Loucy (cell line): ENCODE measurements at regions not wholly inside any gene's neighbourhood (a gene's known extent, or its start where the extent isn't known, plus 50 kb on each side); places are given as distances from the start of the nearest gene placed in this dataset.

ENCODE experiments used
- H2AFZ ChIP-seq: fragments of 200-600 bp; sonication (generic); 2 replicates; pipeline ENCODE4 v1.6.0; 2016; ENCODE audit warnings: antibody characterized with exemption, mild to moderate bottlenecking, low read length, moderate library complexity
- H3F3A ChIP-seq: fragments of 200-600 bp; 2 replicates; pipeline ENCODE4 v1.6.0; 2016; ENCODE audit warnings: antibody characterized with exemption, low read depth, mild to moderate bottlenecking
- H3K27me3 ChIP-seq: fragments of 200-600 bp; sonication (generic); 2 replicates; pipeline ENCODE4 v1.6.1; 2014; ENCODE audit warnings: low read length, mild to moderate bottlenecking; ENCODE audit not compliant: insufficient read depth, poor library complexity, severe bottlenecking
- H3K36me3 ChIP-seq: fragments of 200-600 bp; sonication (generic); 2 replicates; pipeline ENCODE4 v1.6.1; 2016; ENCODE audit warnings: low read length; ENCODE audit not compliant: insufficient read depth
- H3K4me1 ChIP-seq: fragments of 200-600 bp; sonication (generic); 2 replicates; pipeline ENCODE4 v1.5.1; 2014; ENCODE audit warnings: low read length, mild to moderate bottlenecking; ENCODE audit not compliant: insufficient read depth, poor library complexity, severe bottlenecking
- H3K4me2 ChIP-seq: fragments of 200-600 bp; sonication (generic); 2 replicates; pipeline ENCODE4 v1.6.0; 2014; ENCODE audit warnings: antibody characterized with exemption, low read length, low read depth, mild to moderate bottlenecking; ENCODE audit not compliant: poor library complexity, severe bottlenecking
- H3K4me3 ChIP-seq: fragments of 200-600 bp; sonication (generic); 2 replicates; pipeline ENCODE4 v1.5.1; 2014; ENCODE audit warnings: low read length, mild to moderate bottlenecking, mixed read lengths; ENCODE audit not compliant: poor library complexity, severe bottlenecking
- H3K79me2 ChIP-seq: fragments of 200-600 bp; sonication (generic); 2 replicates; pipeline ENCODE4 v1.6.1; 2014; ENCODE audit warnings: low read length; ENCODE audit not compliant: insufficient read depth
- H3K9ac ChIP-seq: fragments of 200-600 bp; sonication (generic); 2 replicates; pipeline ENCODE4 v1.6.0; 2014; ENCODE audit warnings: mild to moderate bottlenecking, low read depth, low read length, moderate library complexity; ENCODE audit not compliant: poor library complexity, severe bottlenecking
- H3K9me2 ChIP-seq: fragments of 200-600 bp; sonication (generic); replicated peaks from 2 replicates; pipeline ENCODE4 v1.6.1; 2016; ENCODE audit warnings: low read depth, low read length, mixed read lengths
- H3K9me3 ChIP-seq: fragments of 200-600 bp; sonication (generic); 2 replicates; pipeline ENCODE4 v1.6.1; 2014; ENCODE audit warnings: mild to moderate bottlenecking, antibody characterized with exemption, low read length, low read depth; ENCODE audit not compliant: insufficient read depth
- H4K20me1 ChIP-seq: fragments of 200-600 bp; sonication (generic); 2 replicates; pipeline ENCODE4 v1.6.0; 2014; ENCODE audit warnings: antibody characterized with exemption, low read length, mild to moderate bottlenecking; ENCODE audit not compliant: insufficient read depth, poor library complexity, severe bottlenecking
- CTCF ChIP-seq: fragments of 200-600 bp; sonication (generic); conservative IDR thresholded peaks from 2 replicates; pipeline ENCODE4 v1.5.1; 2014; ENCODE audit warnings: mild to moderate bottlenecking, antibody characterized with exemption, low read length
- EZH2phosphoT487 ChIP-seq: fragments of 200-600 bp; IDR thresholded peaks from 2 replicates; pipeline ENCODE4 v1.6.1; 2018; ENCODE audit warnings: antibody characterized with exemption, mild to moderate bottlenecking, moderate library complexity, borderline replicate concordance

DNA sequence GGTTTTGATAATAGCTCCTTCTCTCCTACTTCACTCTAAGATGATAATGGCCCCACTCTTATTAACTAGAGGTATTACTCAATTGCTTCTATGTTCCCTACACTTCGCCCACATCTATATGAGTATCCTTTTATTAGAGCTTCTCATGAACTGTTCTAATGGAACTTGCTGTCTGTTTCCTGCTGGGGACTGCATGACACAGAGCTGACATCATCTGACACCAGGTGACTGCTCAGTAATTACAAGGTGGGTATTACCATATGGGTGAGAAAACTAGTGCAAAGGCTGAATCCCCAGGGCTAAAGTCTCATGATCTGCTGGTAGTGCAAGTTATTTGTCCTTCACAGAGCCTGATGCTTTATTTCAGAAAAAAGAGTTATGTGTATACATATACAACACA lies 146.2 kb upstream of the PLCXD3 start:
- H3K9ac ChIP-seq = no peak overlapping the region
- no peaks in the 10 kb centered on the region for H3K9me2 ChIP-seq
- H3K4me1 ChIP-seq = no peaks in the 10 kb centered on the region
- no peaks in the 10 kb centered on the region for H3K36me3 ChIP-seq
- no peak overlapping the region for H2AFZ ChIP-seq
- TF ChIP-seq EZH2phosphoT487 = no peak
- TF ChIP-seq CTCF = no peak
- no peak overlapping the region for H3K4me2 ChIP-seq
- H4K20me1 ChIP-seq = no peaks in the 10 kb centered on the region
- H3F3A ChIP-seq = no peaks in the 10 kb centered on the region
- no peaks in the 10 kb centered on the region for H3K79me2 ChIP-seq
- no peak overlapping the region for H3K4me3 ChIP-seq
- H3K9me3 ChIP-seq = no peaks in the 10 kb centered on the region
- no peaks in the 10 kb centered on the region for H3K27me3 ChIP-seq

GRCh38 chr5:41650131-41650530 lies 139.7 kb upstream of the PLCXD3 start:
- H3K9me3 ChIP-seq = no peaks in the 10 kb centered on the region
- H3K4me2 ChIP-seq = no peak overlapping the region
- no peaks in the 10 kb centered on the region for H3K4me1 ChIP-seq
- no peaks in the 10 kb centered on the region for H3K79me2 ChIP-seq
- H2AFZ ChIP-seq = no peak overlapping the region
- no peak overlapping the region for H3K4me3 ChIP-seq
- H3K9ac ChIP-seq = no peak overlapping the region
- H3K9me2 ChIP-seq = no peaks in the 10 kb centered on the region
- TF ChIP-seq CTCF (no peak), EZH2phosphoT487 (no peak)
- no peaks in the 10 kb centered on the region for H4K20me1 ChIP-seq
- no peaks in the 10 kb centered on the region for H3K27me3 ChIP-seq
- H3K36me3 ChIP-seq = no peaks in the 10 kb centered on the region
- no peaks in the 10 kb centered on the region for H3F3A ChIP-seq

DNA sequence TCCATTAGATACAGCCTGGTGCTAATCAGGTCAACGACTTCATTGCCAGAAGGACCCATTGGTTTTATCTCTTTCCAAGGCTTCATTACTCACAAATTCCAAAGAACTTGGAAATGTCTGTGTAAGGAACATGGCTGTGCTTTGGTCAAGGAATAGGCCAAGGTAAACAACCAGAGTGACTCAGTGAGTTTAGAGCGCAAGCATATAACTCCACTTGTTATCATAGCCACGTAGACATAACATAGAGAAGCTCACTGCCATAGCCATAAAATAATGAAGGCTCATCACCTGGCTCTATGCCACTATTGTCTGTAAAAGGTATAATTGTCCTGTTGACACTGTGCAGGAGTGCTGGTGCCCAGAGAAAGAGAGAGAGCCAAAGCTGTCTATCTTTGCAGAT lies 139.3 kb upstream of the PLCXD3 start:
- H3K9ac ChIP-seq = no peak overlapping the region
- H3F3A ChIP-seq = no peaks in the 10 kb centered on the region
- H4K20me1 ChIP-seq = no peaks in the 10 kb centered on the region
- H3K9me2 ChIP-seq = no peaks in the 10 kb centered on the region
- H3K4me2 ChIP-seq = no peak overlapping the region
- no peaks in the 10 kb centered on the region for H3K79me2 ChIP-seq
- H3K4me1 ChIP-seq = no peaks in the 10 kb centered on the region
- H3K27me3 ChIP-seq = no peaks in the 10 kb centered on the region
- H3K9me3 ChIP-seq = no peaks in the 10 kb centered on the region
- H3K36me3 ChIP-seq = no peaks in the 10 kb centered on the region
- TF ChIP-seq EZH2phosphoT487 = no peak
- no peak overlapping the region for H3K4me3 ChIP-seq
- H2AFZ ChIP-seq = no peak overlapping the region

- no peak overlapping the region for H2AFZ ChIP-seq
- no peaks in the 10 kb centered on the region for H3K27me3 ChIP-seq
Observed at GRCh38 chr5:41648996-41649395, 138.6 kb upstream of the PLCXD3 start.

More at GRCh38 chr5:41648996-41649395, 138.6 kb upstream of the PLCXD3 start:
- Histone ChIP-seq H4K20me1 (no peaks in the 10 kb centered on the region), H3K4me1 (no peaks in the 10 kb centered on the region), H3K4me2 (no peak overlapping the region), H3K9me3 (no peaks in the 10 kb centered on the region), H3K79me2 (no peaks in the 10 kb centered on the region), H3K9me2 (no peaks in the 10 kb centered on the region), H3K36me3 (no peaks in the 10 kb centered on the region), H3F3A (no peaks in the 10 kb centered on the region), H3K4me3 (no peak overlapping the region), H3K9ac (no peak overlapping the region)
- TF ChIP-seq EZH2phosphoT487 = no peak
- TF ChIP-seq CTCF = no peak
